Liver (tissue), 8 donors: ENCODE measurements at regions not wholly inside any gene's neighbourhood (a gene's known extent, or its start where the extent isn't known, plus 50 kb on each side); places are given as distances from the start of the nearest gene placed in this dataset.
A peak's percentile ranks its signal among the peaks of the same experiment; 100 is the strongest.

Experiments
- DNase-seq: peaks from one replicate; pipeline ENCODE4 v3.0.0-alpha.2; 2017; ENCODE audit warnings: low spot score
- H3K27ac ChIP-seq, 2 donors: one replicate each; pipeline ENCODE4 v1.7.0; 2013; ENCODE audit warnings: inconsistent platforms in 2 of 2, low read length in 2 of 2, control low read depth in 1 of 2, low read depth in 1 of 2, mild to moderate bottlenecking in 1 of 2
- H3K27me3 ChIP-seq, 4 donors: one replicate each; pipeline versions ENCODE4 v1.6.1 to v1.7.0; 2013; ENCODE audit warnings: low read length in 3 of 4, inconsistent platforms in 1 of 4, mild to moderate bottlenecking in 1 of 4, moderate library complexity in 1 of 4; ENCODE audit not compliant: control insufficient read depth in 4 of 4, insufficient read depth in 4 of 4
- H3K36me3 ChIP-seq, 4 donors: one replicate each; pipeline versions ENCODE4 v1.6.1 to v1.7.0; 2013; ENCODE audit warnings: low read length in 3 of 4, mild to moderate bottlenecking in 3 of 4, low read depth in 1 of 4, moderate library complexity in 1 of 4; ENCODE audit not compliant: control insufficient read depth in 4 of 4, insufficient read depth in 3 of 4
- H3K4me1 ChIP-seq, 4 donors: one replicate each; pipeline versions ENCODE4 v1.6.1 to v1.7.0; 2013; ENCODE audit warnings: low read length in 3 of 4, mild to moderate bottlenecking in 3 of 4, moderate library complexity in 1 of 4; ENCODE audit not compliant: control insufficient read depth in 4 of 4, insufficient read depth in 4 of 4
- H3K4me3 ChIP-seq, 3 donors: one replicate each; pipeline versions ENCODE4 v1.6.1 to v1.7.0; 2013; ENCODE audit warnings: low read length in 3 of 3, control low read depth in 1 of 3, low read depth in 1 of 3, mild to moderate bottlenecking in 1 of 3
- H3K9ac ChIP-seq, 2 donors: one replicate each; pipeline ENCODE4 v1.7.0; 2013; ENCODE audit warnings: low read length in 2 of 2, mild to moderate bottlenecking in 2 of 2, moderate library complexity in 2 of 2, control low read depth in 1 of 2, low read depth in 1 of 2
- H3K9me3 ChIP-seq, 4 donors: one replicate each; pipeline versions ENCODE4 v1.6.1 to v1.7.0; 2013; ENCODE audit warnings: low read length in 3 of 4; ENCODE audit not compliant: control insufficient read depth in 4 of 4
- ATF3 ChIP-seq: IDR thresholded peaks from 2 replicates; pipeline ENCODE4 v1.6.1; 2016; ENCODE audit warnings: antibody characterized with exemption
- FOXA1 ChIP-seq: IDR thresholded peaks from 2 replicates; pipeline ENCODE4 v1.6.1; 2016; ENCODE audit warnings: antibody characterized with exemption
- FOXA2 ChIP-seq: IDR thresholded peaks from 2 replicates; pipeline ENCODE4 v1.6.1; 2016; ENCODE audit warnings: antibody characterized with exemption
- HNF4A ChIP-seq, 2 donors: conservative IDR thresholded peaks; 2 replicates each; pipeline ENCODE4 v1.6.1; 2016; ENCODE audit warnings: antibody characterized with exemption in 2 of 2, mild to moderate bottlenecking in 2 of 2
- JUND ChIP-seq, 2 donors: IDR thresholded peaks; 2 replicates each; pipeline ENCODE4 v1.6.1; 2016; ENCODE audit warnings: antibody characterized with exemption in 2 of 2
- RAD21 ChIP-seq, 2 donors: IDR thresholded peaks; 2 replicates each; pipeline ENCODE4 v1.6.1; 2016; ENCODE audit warnings: antibody characterized with exemption in 2 of 2, mild to moderate bottlenecking in 2 of 2
- RXRA ChIP-seq, 2 donors: IDR thresholded peaks; 2 replicates each; pipeline ENCODE4 v1.6.1; 2017 to 2018; ENCODE audit warnings: antibody characterized with exemption in 2 of 2, mild to moderate bottlenecking in 1 of 2
- TAF1 ChIP-seq: conservative IDR thresholded peaks from 2 replicates; pipeline ENCODE4 v1.6.1; 2016; ENCODE audit warnings: antibody characterized with exemption, mild to moderate bottlenecking
- YY1 ChIP-seq: IDR thresholded peaks from 2 replicates; pipeline ENCODE4 v1.6.1; 2016; ENCODE audit warnings: antibody characterized with exemption, mild to moderate bottlenecking
- WGBS: extraction: QIAGEN DNeasy Blood & Tissue Kit; methylation state at CpG from one replicate; pipeline ENCODE4 v1.1.7; 2013; 5-methylcytosine and 5-hydroxymethylcytosine counted together
- TF ChIP-seq, protein P1 (sequence below): IDR thresholded peaks from 2 replicates; pipeline ENCODE4 v1.6.1; 2016; ENCODE audit warnings: antibody characterized with exemption
- TF ChIP-seq, protein P2 (sequence below): IDR thresholded peaks from 2 replicates; pipeline ENCODE4 v1.6.1; 2016; ENCODE audit warnings: antibody characterized with exemption
- TF ChIP-seq, protein P3 (sequence below): fragments of 150-350 bp; IDR thresholded peaks from 2 replicates; pipeline ENCODE4 v1.5.1; 2017; ENCODE audit warnings: improper control_type of control experiment, low read depth, low read length; ENCODE audit not compliant: missing input control
- donor health status: healthy.
- donor health status: healthy.
- donor health status: healthy.
- donor health status: healthy.
- donor health status: healthy.

DNA sequence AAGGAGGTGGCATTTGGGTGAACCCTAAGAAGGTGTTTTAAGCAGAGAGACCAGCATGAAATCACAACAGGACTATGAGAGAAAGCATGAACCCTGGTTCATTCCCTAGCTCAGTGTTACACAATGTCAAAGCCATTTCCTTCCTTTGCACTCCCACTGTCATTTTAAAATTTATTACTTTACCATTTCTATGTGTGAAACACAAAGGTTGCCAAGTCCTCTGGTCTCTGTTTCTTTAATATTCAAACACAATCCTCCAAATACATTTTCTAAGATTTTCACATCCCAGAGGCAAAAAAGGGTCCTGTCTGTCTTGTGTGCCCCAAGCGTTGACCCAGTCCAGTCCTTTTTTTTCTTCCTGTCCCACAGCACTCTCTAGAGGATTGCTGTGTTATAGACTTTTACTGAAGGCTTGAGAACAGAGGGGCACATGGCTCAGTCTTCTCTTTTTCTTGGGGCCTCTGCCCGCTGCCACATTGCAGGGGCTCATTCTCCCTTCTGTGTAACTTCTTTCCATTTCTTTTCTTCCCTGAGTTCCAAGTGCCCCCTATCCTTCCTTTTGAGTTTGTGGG lies 78.6 kb upstream of the SLC28A3 start:
- 22% methylated on average over 2 of the region's 2 CpGs for WGBS
- Histone ChIP-seq H3K9ac (no peak overlapping the region), H3K4me1 (no peaks in the 10 kb centered on the region), H3K36me3 (peaks cover 0 to 2% (median 0%) of the 10 kb centered on the region in 4 donors), H3K4me3 (no peak overlapping the region), H3K27me3 (peaks cover 0 to 3% (median 0%) of the 10 kb centered on the region in 4 donors), H3K27ac (no peak overlapping the region), H3K9me3 (peaks cover 0 to 15% (median 6%) of the 10 kb centered on the region in 4 donors)
- no peak for DNase-seq
- TF ChIP-seq, protein P1, sequence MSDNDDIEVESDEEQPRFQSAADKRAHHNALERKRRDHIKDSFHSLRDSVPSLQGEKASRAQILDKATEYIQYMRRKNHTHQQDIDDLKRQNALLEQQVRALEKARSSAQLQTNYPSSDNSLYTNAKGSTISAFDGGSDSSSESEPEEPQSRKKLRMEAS, result no peak
- no peak for TF ChIP-seq FOXA1
- peak; percentile 60 to 61 for TF ChIP-seq RAD21 (IDR thresholded peaks at IDR 0.05)
- TF ChIP-seq JUND (IDR thresholded peaks at IDR 0.05), result no peak
- TF ChIP-seq, protein P2, sequence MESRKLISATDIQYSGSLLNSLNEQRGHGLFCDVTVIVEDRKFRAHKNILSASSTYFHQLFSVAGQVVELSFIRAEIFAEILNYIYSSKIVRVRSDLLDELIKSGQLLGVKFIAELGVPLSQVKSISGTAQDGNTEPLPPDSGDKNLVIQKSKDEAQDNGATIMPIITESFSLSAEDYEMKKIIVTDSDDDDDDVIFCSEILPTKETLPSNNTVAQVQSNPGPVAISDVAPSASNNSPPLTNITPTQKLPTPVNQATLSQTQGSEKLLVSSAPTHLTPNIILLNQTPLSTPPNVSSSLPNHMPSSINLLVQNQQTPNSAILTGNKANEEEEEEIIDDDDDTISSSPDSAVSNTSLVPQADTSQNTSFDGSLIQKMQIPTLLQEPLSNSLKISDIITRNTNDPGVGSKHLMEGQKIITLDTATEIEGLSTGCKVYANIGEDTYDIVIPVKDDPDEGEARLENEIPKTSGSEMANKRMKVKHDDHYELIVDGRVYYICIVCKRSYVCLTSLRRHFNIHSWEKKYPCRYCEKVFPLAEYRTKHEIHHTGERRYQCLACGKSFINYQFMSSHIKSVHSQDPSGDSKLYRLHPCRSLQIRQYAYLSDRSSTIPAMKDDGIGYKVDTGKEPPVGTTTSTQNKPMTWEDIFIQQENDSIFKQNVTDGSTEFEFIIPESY, result no peak

- no peak overlapping the region for H3K9ac ChIP-seq
- H3K4me3 ChIP-seq, result no peak overlapping the region
- no peaks in the 10 kb centered on the region for H3K4me1 ChIP-seq
- WGBS, result 97% methylated on average over 2 of the region's 2 CpGs
- no peaks in the 10 kb centered on the region for H3K27me3 ChIP-seq
- TF ChIP-seq, protein P3, sequence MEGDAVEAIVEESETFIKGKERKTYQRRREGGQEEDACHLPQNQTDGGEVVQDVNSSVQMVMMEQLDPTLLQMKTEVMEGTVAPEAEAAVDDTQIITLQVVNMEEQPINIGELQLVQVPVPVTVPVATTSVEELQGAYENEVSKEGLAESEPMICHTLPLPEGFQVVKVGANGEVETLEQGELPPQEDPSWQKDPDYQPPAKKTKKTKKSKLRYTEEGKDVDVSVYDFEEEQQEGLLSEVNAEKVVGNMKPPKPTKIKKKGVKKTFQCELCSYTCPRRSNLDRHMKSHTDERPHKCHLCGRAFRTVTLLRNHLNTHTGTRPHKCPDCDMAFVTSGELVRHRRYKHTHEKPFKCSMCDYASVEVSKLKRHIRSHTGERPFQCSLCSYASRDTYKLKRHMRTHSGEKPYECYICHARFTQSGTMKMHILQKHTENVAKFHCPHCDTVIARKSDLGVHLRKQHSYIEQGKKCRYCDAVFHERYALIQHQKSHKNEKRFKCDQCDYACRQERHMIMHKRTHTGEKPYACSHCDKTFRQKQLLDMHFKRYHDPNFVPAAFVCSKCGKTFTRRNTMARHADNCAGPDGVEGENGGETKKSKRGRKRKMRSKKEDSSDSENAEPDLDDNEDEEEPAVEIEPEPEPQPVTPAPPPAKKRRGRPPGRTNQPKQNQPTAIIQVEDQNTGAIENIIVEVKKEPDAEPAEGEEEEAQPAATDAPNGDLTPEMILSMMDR, result no peak
- TF ChIP-seq FOXA2, result no peak
- no peak for TF ChIP-seq RAD21 (IDR thresholded peaks at IDR 0.05)
- TF ChIP-seq JUND (IDR thresholded peaks at IDR 0.05), result no peak
- TF ChIP-seq YY1, result no peak
- TF ChIP-seq, protein P2, result no peak
- TF ChIP-seq TAF1, result no peak
- no peak for TF ChIP-seq RXRA (IDR thresholded peaks at IDR 0.05)
- TF ChIP-seq HNF4A (conservative IDR thresholded peaks at IDR 0.05), result no peak
- TF ChIP-seq ATF3, result no peak
- TF ChIP-seq FOXA1, result no peak
- TF ChIP-seq, protein P1, result no peak
- peaks cover 0 to 2% (median 0%) of the 10 kb centered on the region in 4 donors for H3K36me3 ChIP-seq
- H3K9me3 ChIP-seq, result peaks cover 0 to 20% (median 7%) of the 10 kb centered on the region in 4 donors
- H3K27ac ChIP-seq, result no peak overlapping the region
- no peak for DNase-seq
Observed at GRCh38 chr9:84424931-84425330, 84.4 kb upstream of the SLC28A3 start.
